HK-2 (cell line): ENCODE measurements at regions not wholly inside any gene's neighbourhood (a gene's known extent, or its start where the extent isn't known, plus 50 kb on each side); places are given as distances from the start of the nearest gene placed in this dataset.
"Not testable (repeated sequence)": the region's sequence is repeated elsewhere in the genome, so short reads cannot be mapped to it uniquely, and the experiment has no call there.

Experiments
- DNase-seq: peaks from one replicate; pipeline ENCODE4 v3.0.0-alpha.2; 2018; ENCODE audit not compliant: unreplicated experiment

DNA sequence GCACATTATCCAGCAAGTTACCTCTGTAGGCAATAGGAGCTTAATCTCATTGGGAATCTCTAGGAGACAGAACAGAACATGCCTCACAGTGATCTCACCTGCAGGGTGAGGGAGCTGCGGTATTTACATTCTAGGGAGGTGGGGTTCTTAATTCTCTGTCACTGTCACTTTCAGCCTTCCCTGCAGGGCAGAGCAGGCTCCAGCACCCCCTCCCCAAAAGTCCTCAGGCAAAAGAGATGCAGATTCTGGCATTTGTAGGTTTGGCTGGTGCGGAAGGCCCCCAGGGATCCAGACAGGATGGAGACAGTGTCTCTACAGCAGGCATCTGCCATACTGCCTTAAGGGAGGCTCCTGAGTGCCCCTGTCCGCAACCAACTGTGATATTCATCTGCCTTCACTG, 166.4 kb upstream of the ATP6AP2 start:
- DNase-seq: no peak

- DNase-seq: no peak
Measured at GRCh38 chrX:40411340-40412111, 169.2 kb upstream of the ATP6AP2 start.

GRCh38 chrX:40410859-40411258, 169.9 kb upstream of the ATP6AP2 start:
- DNase-seq: no peak

DNA sequence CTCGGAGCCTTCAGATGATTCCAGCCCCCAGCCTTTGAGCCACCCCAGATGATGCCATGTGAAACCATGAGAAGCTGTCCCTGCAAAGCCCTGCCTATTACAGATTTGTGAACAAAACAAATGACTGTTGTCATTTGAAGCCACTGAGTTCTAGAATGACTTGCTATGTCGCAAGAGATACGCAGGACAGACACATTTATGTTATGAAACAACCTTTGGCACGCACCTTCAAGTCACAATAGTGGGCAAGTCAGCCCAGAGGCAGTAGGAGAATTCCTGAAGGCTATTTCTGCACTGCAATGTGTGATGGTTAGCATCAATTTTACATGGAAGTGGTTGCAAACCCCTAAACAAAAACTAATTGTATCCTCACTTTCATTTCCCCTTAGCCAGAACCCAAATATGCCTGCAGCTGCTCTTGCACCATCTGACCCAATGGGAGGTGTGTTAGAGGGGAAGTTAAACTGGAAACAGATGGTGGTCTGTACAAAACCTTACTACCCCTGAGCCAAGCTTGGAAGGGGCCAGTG, 174.4 kb upstream of the ATP6AP2 start:
- DNase-seq: no peak

DNA sequence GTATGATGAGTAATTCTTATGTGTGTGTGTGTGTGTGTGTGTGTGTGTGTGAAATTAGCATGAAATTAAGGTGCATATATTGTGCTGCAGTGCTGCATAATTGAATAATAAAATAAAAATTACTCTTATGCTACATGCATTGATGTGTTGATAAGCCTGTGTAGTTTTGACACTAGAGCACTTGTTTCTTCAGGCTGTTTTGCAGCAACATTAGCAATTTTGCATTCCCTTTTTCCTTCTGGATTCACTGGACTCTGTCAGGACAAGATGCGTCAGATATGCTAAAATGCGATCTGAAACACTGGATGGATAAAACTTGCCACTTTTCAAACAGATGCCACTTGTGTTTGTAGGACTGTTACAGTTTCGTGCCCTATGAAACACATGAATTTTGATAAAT, 175.4 kb upstream of the ATP6AP2 start:
- DNase-seq: no peak

GRCh38 chrX:40403757-40404156, 177.0 kb upstream of the ATP6AP2 start:
- no peak for DNase-seq

- DNase-seq: peak; percentile 44
Measured at GRCh38 chrX:40402831-40403533, 177.8 kb upstream of the ATP6AP2 start.

- no peak for DNase-seq
Measured at GRCh38 chrX:40395102-40395501, 185.7 kb upstream of the ATP6AP2 start.

DNA sequence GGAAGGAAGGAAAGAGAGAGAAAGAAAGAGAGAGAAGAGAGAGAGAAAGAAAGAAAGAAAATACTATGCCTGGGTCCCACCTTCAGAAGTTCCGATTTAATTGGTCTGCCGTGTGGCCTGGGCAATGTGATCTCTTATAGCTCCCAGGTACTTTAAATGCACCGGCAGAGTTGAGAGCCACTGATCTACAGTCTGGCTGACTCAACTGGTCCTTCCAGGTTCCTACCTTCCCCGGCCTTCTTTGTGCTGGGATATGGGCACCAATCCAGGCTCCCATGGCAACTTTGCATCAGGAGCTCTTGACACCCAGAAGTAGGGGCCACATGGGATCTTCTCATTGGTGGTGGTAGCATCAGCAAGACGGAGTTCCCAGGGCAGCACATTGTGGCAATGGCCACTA, 186.5 kb upstream of the ATP6AP2 start:
- no peak for DNase-seq

- DNase-seq: no peak
Measured at GRCh38 chrX:40392599-40392998, 188.2 kb upstream of the ATP6AP2 start.

DNA sequence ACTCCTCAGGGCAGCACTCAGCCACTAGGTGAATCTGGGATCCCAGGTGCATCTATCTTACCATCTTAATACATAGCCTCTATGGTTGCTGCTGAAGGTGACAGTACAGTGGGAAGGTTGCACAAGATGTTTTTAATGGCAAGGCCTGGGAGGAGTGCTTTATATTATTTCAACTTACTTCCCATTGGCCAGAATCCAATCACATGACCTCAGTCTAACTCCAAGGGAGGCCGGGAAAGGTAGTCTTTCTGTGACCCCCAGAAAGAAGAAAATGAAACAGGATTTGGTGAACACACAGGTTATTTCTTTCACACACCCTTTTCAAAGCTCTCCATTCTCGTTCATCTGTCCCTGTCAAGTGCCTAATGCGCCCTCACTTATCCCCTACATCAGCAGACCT, 189.1 kb upstream of the ATP6AP2 start:
- DNase-seq: no peak

- no peak for DNase-seq
Measured at GRCh38 chrX:40389555-40389954, 191.2 kb upstream of the ATP6AP2 start.

DNA sequence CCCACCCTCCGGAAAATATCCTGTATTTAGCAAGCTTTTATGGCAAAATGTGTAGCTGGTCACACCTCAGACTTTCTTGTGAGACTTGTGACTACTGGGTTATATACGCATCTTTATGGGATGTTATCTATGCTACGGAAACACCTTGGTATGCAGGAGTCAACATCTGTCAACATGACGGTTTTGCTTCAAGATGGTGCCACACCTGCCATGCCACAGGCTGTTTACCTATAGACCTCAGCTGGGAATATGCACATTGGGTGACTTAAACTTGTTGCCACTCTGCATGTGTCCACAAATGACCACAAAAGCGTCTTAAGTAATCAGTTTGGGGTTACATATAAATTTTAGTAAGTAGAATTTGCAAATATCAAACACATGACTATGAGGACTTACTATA, 192.3 kb upstream of the ATP6AP2 start:
- no peak for DNase-seq

DNA sequence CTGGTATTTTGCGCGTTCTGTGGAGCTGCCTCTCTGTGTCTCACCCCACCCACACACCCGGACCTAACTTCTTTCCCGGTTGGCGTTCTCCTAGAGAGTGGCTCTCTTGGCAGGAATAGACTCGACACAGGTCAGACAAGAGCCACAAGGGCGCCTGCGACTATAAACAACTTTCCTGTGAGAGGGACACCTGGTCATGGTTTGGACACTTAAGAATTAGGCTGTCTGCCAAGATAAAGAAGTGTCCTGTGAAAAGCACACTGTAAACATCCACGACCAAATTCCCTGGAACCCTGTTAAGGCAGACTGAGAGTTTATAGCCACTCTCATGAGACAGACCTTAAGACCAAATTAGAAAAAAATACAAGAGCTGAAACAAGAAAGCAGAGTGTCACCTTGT, 192.9 kb upstream of the ATP6AP2 start:
- DNase-seq: not testable (repeated sequence)

- not testable (repeated sequence) for DNase-seq
Measured at GRCh38 chrX:40387311-40387710, 193.5 kb upstream of the ATP6AP2 start.

- no peak for DNase-seq
Measured at GRCh38 chrX:40385682-40386081, 195.1 kb upstream of the ATP6AP2 start.

DNA sequence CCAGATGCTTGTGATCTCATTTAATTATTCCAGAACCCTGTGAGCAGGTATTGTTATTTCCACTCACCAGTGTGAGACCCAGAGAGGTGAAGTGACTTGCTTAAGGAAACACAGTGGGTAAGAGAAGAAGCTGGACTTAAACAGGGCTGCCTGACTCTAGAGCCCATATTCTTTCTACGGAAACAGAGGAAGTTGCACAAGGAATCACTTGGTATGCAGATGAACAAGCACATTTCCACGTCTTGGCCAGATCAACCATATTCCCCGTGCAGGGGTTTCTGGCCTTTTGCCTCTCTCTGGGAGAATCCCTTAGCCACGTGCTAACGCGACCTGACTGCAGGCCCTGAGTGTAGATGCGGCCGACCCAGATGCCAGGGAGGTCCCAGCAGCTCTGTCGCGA, 195.5 kb upstream of the ATP6AP2 start:
- no peak for DNase-seq

DNA sequence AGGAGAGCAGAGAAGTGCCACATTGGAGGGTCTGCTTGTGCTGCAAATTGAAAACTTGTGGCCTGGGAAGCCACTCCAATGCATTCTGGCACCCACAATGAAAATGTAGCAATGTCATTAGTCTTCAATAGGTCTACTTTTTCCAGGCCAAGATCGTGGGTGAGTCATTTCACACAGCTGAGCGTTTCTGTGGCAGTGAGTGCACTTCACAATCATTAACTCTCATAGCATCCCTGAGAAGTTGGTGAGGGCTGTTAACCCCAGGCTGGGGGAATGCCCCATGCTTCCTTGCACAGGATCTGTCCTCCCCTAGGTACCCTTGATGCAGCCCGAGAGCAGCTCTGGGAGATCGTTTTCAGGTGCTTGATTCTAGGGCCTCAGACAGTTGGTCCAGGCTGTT, 196.8 kb upstream of the ATP6AP2 start:
- DNase-seq: peak; percentile 11

DNA sequence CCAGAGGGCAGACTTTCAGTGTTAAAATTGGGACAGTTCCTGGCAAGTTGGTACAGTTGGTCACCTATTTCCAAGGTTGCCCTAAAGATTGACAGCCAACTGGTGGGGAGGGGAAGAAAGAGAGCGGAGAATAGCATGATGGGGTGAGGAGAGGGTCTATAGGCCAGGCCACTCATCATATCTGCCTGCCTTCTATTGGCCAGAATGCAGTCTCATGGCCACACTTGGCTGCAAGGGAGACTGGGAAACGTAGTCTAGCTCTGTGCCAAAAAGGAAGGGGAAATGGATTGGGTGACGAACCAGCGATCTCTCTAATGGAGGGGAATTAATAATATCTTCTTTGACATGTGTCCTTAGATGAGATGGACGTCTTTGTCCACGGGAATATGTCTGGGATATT, 197.4 kb upstream of the ATP6AP2 start:
- DNase-seq: no peak

GRCh38 chrX:40380655-40381488, 199.9 kb upstream of the ATP6AP2 start:
- DNase-seq: no peak

- DNase-seq: no peak
Measured at GRCh38 chrX:40377684-40378083, 203.1 kb upstream of the ATP6AP2 start.

DNA sequence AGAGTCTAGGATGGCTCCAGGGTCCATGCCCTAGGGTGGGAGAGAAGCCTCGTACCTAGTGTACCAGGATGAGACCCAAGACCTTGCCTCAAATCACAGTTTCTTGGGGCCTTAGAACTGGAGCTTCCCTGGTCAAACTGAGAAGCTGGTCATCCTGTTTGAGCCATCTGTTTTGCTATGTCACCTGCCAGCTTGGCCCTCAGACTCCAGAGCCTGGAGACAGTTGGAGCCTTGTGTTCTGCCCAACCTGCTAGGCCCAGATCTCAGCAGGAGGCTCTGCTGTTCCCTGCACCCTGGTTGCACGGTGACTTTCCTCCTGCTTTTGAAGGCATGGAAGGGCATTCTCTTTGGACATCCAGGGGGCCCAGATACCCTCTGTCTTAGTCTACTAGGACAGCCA, 206.3 kb upstream of the ATP6AP2 start:
- no peak for DNase-seq
